Liver (tissue), 8 donors: ENCODE measurements at regions not wholly inside any gene's neighbourhood (a gene's known extent, or its start where the extent isn't known, plus 50 kb on each side); places are given as distances from the start of the nearest gene placed in this dataset.

ENCODE experiments used
- DNase-seq: peaks from one replicate; pipeline ENCODE4 v3.0.0-alpha.2; 2017; ENCODE audit warnings: low spot score
- H3K27ac ChIP-seq, 2 donors: one replicate each; pipeline ENCODE4 v1.7.0; 2013; ENCODE audit warnings: inconsistent platforms in 2 of 2, low read length in 2 of 2, control low read depth in 1 of 2, low read depth in 1 of 2, mild to moderate bottlenecking in 1 of 2
- H3K27me3 ChIP-seq, 4 donors: one replicate each; pipeline versions ENCODE4 v1.6.1 to v1.7.0; 2013; ENCODE audit warnings: low read length in 3 of 4, inconsistent platforms in 1 of 4, mild to moderate bottlenecking in 1 of 4, moderate library complexity in 1 of 4; ENCODE audit not compliant: control insufficient read depth in 4 of 4, insufficient read depth in 4 of 4
- H3K36me3 ChIP-seq, 4 donors: one replicate each; pipeline versions ENCODE4 v1.6.1 to v1.7.0; 2013; ENCODE audit warnings: low read length in 3 of 4, mild to moderate bottlenecking in 3 of 4, low read depth in 1 of 4, moderate library complexity in 1 of 4; ENCODE audit not compliant: control insufficient read depth in 4 of 4, insufficient read depth in 3 of 4
- H3K4me1 ChIP-seq, 4 donors: one replicate each; pipeline versions ENCODE4 v1.6.1 to v1.7.0; 2013; ENCODE audit warnings: low read length in 3 of 4, mild to moderate bottlenecking in 3 of 4, moderate library complexity in 1 of 4; ENCODE audit not compliant: control insufficient read depth in 4 of 4, insufficient read depth in 4 of 4
- H3K4me3 ChIP-seq, 3 donors: one replicate each; pipeline versions ENCODE4 v1.6.1 to v1.7.0; 2013; ENCODE audit warnings: low read length in 3 of 3, control low read depth in 1 of 3, low read depth in 1 of 3, mild to moderate bottlenecking in 1 of 3
- H3K9ac ChIP-seq, 2 donors: one replicate each; pipeline ENCODE4 v1.7.0; 2013; ENCODE audit warnings: low read length in 2 of 2, mild to moderate bottlenecking in 2 of 2, moderate library complexity in 2 of 2, control low read depth in 1 of 2, low read depth in 1 of 2
- H3K9me3 ChIP-seq, 4 donors: one replicate each; pipeline versions ENCODE4 v1.6.1 to v1.7.0; 2013; ENCODE audit warnings: low read length in 3 of 4; ENCODE audit not compliant: control insufficient read depth in 4 of 4
- EGR1 ChIP-seq, 2 donors: IDR thresholded peaks; 2 replicates each; pipeline ENCODE4 v1.6.1; 2016 to 2018; ENCODE audit warnings: antibody characterized with exemption in 2 of 2, low read depth in 2 of 2
- FOXA1 ChIP-seq: IDR thresholded peaks from 2 replicates; pipeline ENCODE4 v1.6.1; 2016; ENCODE audit warnings: antibody characterized with exemption
- FOXA2 ChIP-seq: IDR thresholded peaks from 2 replicates; pipeline ENCODE4 v1.6.1; 2016; ENCODE audit warnings: antibody characterized with exemption
- GABPA ChIP-seq, 2 donors: IDR thresholded peaks in 1 of 2; conservative IDR thresholded peaks in 1 of 2; 2 replicates each; pipeline ENCODE4 v1.6.1; 2016; ENCODE audit warnings: antibody characterized with exemption in 2 of 2, mild to moderate bottlenecking in 1 of 2, moderate library complexity in 1 of 2
- HNF4A ChIP-seq, 2 donors: conservative IDR thresholded peaks; 2 replicates each; pipeline ENCODE4 v1.6.1; 2016; ENCODE audit warnings: antibody characterized with exemption in 2 of 2, mild to moderate bottlenecking in 2 of 2
- HNF4G ChIP-seq: IDR thresholded peaks from 2 replicates; pipeline ENCODE4 v1.6.1; 2016; ENCODE audit warnings: antibody characterized with exemption
- JUND ChIP-seq, 2 donors: IDR thresholded peaks; 2 replicates each; pipeline ENCODE4 v1.6.1; 2016; ENCODE audit warnings: antibody characterized with exemption in 2 of 2
- NR2F2 ChIP-seq: IDR thresholded peaks from 2 replicates; pipeline ENCODE4 v1.6.1; 2016; ENCODE audit warnings: antibody characterized with exemption
- RAD21 ChIP-seq, 2 donors: IDR thresholded peaks; 2 replicates each; pipeline ENCODE4 v1.6.1; 2016; ENCODE audit warnings: antibody characterized with exemption in 2 of 2, mild to moderate bottlenecking in 2 of 2
- RXRA ChIP-seq, 2 donors: IDR thresholded peaks; 2 replicates each; pipeline ENCODE4 v1.6.1; 2017 to 2018; ENCODE audit warnings: antibody characterized with exemption in 2 of 2, mild to moderate bottlenecking in 1 of 2
- SP1 ChIP-seq: IDR thresholded peaks from 2 replicates; pipeline ENCODE4 v1.6.1; 2018; ENCODE audit warnings: antibody characterized with exemption, mild to moderate bottlenecking
- TAF1 ChIP-seq: conservative IDR thresholded peaks from 2 replicates; pipeline ENCODE4 v1.6.1; 2016; ENCODE audit warnings: antibody characterized with exemption, mild to moderate bottlenecking
- YY1 ChIP-seq: IDR thresholded peaks from 2 replicates; pipeline ENCODE4 v1.6.1; 2016; ENCODE audit warnings: antibody characterized with exemption, mild to moderate bottlenecking
- WGBS: extraction: QIAGEN DNeasy Blood & Tissue Kit; methylation state at CpG from one replicate; pipeline ENCODE4 v1.1.7; 2013; 5-methylcytosine and 5-hydroxymethylcytosine counted together
- TF ChIP-seq, protein P1 (sequence below): IDR thresholded peaks from 2 replicates; pipeline ENCODE4 v1.6.1; 2016; ENCODE audit warnings: antibody characterized with exemption, mild to moderate bottlenecking
- TF ChIP-seq, protein P2 (sequence below): IDR thresholded peaks from 2 replicates; pipeline ENCODE4 v1.6.1; 2016; ENCODE audit warnings: antibody characterized with exemption
- TF ChIP-seq, protein P3 (sequence below): IDR thresholded peaks from 2 replicates; pipeline ENCODE4 v1.6.1; 2016; ENCODE audit warnings: antibody characterized with exemption
- TF ChIP-seq, protein P4 (sequence below): fragments of 150-350 bp; IDR thresholded peaks from 2 replicates; pipeline ENCODE4 v1.5.1; 2017; ENCODE audit warnings: improper control_type of control experiment, low read depth, low read length; ENCODE audit not compliant: missing input control
- TF ChIP-seq, protein P5 (sequence below): IDR thresholded peaks from 2 replicates; pipeline ENCODE4 v1.6.1; 2016; ENCODE audit warnings: antibody characterized with exemption
- donor health status: healthy.
- donor health status: healthy.
- donor health status: healthy.
- donor health status: healthy.
- donor health status: healthy.

DNA sequence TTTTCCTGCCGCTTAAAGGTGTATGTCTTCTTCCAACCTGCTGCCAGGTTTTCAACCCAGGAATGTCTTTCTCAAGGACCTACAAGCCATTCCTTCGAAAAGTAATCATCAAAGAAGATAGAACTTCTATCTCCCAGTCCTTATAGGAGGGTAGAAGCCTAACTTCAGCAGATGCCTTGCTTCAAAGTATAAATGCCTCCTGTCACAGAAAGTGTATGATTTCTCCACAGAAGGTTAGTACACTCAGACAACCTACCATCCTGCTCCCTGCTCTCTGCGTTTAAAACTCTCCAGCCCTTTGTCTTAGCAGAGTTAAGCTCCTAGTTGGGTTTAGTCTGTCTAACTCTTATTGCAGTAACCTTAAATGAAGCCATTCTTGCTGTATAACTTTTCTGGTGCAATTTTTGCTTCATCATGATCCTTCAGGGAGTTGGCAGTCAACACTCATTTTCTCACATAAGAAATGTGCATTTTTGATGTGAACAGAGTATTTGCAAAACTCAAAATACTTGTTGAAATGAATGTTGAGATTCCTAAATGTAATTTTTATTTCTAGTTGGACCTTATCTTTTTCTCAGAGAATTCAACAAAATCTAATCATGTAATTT lies 737.5 kb downstream of the LIG4 start:
- Histone ChIP-seq H3K9me3 (no peaks in the 10 kb centered on the region), H3K27ac (no peak overlapping the region), H3K9ac (no peak overlapping the region), H3K4me3 (no peak overlapping the region), H3K27me3 (no peaks in the 10 kb centered on the region), H3K36me3 (no peaks in the 10 kb centered on the region), H3K4me1 (no peaks in the 10 kb centered on the region)
- WGBS = 53% methylated on average over 3 of the region's 3 CpGs
- TF ChIP-seq SP1 (no peak), RXRA (IDR thresholded peaks at IDR 0.05) (no peak), JUND (IDR thresholded peaks at IDR 0.05) (no peak), FOXA1 (no peak), TAF1 (no peak), GABPA (IDR thresholded peaks at IDR 0.05 in 1 of 2, conservative IDR thresholded peaks at IDR 0.05 in 1 of 2) (no peak), HNF4A (conservative IDR thresholded peaks at IDR 0.05) (no peak), RAD21 (IDR thresholded peaks at IDR 0.05) (no peak), FOXA2 (no peak), YY1 (no peak), NR2F2 (no peak), HNF4G (no peak), EGR1 (IDR thresholded peaks at IDR 0.05; ENCODE audit: low read depth in 2 of 2) (no peak)
- TF ChIP-seq, protein P1, sequence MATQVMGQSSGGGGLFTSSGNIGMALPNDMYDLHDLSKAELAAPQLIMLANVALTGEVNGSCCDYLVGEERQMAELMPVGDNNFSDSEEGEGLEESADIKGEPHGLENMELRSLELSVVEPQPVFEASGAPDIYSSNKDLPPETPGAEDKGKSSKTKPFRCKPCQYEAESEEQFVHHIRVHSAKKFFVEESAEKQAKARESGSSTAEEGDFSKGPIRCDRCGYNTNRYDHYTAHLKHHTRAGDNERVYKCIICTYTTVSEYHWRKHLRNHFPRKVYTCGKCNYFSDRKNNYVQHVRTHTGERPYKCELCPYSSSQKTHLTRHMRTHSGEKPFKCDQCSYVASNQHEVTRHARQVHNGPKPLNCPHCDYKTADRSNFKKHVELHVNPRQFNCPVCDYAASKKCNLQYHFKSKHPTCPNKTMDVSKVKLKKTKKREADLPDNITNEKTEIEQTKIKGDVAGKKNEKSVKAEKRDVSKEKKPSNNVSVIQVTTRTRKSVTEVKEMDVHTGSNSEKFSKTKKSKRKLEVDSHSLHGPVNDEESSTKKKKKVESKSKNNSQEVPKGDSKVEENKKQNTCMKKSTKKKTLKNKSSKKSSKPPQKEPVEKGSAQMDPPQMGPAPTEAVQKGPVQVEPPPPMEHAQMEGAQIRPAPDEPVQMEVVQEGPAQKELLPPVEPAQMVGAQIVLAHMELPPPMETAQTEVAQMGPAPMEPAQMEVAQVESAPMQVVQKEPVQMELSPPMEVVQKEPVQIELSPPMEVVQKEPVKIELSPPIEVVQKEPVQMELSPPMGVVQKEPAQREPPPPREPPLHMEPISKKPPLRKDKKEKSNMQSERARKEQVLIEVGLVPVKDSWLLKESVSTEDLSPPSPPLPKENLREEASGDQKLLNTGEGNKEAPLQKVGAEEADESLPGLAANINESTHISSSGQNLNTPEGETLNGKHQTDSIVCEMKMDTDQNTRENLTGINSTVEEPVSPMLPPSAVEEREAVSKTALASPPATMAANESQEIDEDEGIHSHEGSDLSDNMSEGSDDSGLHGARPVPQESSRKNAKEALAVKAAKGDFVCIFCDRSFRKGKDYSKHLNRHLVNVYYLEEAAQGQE = no peak
- TF ChIP-seq, protein P2, sequence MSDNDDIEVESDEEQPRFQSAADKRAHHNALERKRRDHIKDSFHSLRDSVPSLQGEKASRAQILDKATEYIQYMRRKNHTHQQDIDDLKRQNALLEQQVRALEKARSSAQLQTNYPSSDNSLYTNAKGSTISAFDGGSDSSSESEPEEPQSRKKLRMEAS = no peak
- TF ChIP-seq, protein P3, sequence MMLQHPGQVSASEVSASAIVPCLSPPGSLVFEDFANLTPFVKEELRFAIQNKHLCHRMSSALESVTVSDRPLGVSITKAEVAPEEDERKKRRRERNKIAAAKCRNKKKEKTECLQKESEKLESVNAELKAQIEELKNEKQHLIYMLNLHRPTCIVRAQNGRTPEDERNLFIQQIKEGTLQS = no peak
- TF ChIP-seq, protein P4, sequence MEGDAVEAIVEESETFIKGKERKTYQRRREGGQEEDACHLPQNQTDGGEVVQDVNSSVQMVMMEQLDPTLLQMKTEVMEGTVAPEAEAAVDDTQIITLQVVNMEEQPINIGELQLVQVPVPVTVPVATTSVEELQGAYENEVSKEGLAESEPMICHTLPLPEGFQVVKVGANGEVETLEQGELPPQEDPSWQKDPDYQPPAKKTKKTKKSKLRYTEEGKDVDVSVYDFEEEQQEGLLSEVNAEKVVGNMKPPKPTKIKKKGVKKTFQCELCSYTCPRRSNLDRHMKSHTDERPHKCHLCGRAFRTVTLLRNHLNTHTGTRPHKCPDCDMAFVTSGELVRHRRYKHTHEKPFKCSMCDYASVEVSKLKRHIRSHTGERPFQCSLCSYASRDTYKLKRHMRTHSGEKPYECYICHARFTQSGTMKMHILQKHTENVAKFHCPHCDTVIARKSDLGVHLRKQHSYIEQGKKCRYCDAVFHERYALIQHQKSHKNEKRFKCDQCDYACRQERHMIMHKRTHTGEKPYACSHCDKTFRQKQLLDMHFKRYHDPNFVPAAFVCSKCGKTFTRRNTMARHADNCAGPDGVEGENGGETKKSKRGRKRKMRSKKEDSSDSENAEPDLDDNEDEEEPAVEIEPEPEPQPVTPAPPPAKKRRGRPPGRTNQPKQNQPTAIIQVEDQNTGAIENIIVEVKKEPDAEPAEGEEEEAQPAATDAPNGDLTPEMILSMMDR = no peak
- TF ChIP-seq, protein P5, sequence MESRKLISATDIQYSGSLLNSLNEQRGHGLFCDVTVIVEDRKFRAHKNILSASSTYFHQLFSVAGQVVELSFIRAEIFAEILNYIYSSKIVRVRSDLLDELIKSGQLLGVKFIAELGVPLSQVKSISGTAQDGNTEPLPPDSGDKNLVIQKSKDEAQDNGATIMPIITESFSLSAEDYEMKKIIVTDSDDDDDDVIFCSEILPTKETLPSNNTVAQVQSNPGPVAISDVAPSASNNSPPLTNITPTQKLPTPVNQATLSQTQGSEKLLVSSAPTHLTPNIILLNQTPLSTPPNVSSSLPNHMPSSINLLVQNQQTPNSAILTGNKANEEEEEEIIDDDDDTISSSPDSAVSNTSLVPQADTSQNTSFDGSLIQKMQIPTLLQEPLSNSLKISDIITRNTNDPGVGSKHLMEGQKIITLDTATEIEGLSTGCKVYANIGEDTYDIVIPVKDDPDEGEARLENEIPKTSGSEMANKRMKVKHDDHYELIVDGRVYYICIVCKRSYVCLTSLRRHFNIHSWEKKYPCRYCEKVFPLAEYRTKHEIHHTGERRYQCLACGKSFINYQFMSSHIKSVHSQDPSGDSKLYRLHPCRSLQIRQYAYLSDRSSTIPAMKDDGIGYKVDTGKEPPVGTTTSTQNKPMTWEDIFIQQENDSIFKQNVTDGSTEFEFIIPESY = no peak
- no peak for DNase-seq
